ENCODE measurements at regions not wholly inside any gene's neighbourhood (a gene's known extent, or its start where the extent isn't known, plus 50 kb on each side); places are given as distances from the start of the nearest gene placed in this dataset.

- no peak for DNase-seq
Measured at GRCh38 chr5:73395256-73395655, 53.3 kb downstream of the FOXD1 start.

- DNase-seq = no peak
Measured at GRCh38 chr5:73394610-73395009, 54.0 kb downstream of the FOXD1 start.

- DNase-seq = no peak
Measured at GRCh38 chr5:73393611-73394489, 54.7 kb downstream of the FOXD1 start.

- no peak for DNase-seq
Measured at GRCh38 chr5:73392775-73393174, 55.8 kb downstream of the FOXD1 start.

- DNase-seq = no peak
Measured at GRCh38 chr5:73391441-73391881, 57.1 kb downstream of the FOXD1 start.

GRCh38 chr5:73390972-73391371 is 57.6 kb downstream of the FOXD1 start:
- no peak for DNase-seq

- no peak for DNase-seq
Measured at GRCh38 chr5:73388740-73389139, 59.8 kb downstream of the FOXD1 start.

- no peak for DNase-seq
Measured at GRCh38 chr5:73388306-73388684, 60.3 kb downstream of the FOXD1 start.

- DNase-seq = peak in 1 of 4 experiments; percentile 4
Measured at GRCh38 chr5:73387601-73388305, 60.8 kb downstream of the FOXD1 start.

- no peak for DNase-seq
Measured at GRCh38 chr5:73387149-73387591, 61.4 kb downstream of the FOXD1 start.

GRCh38 chr5:73384861-73385260 is 63.7 kb downstream of the FOXD1 start:
- no peak for DNase-seq

- DNase-seq = no peak
Measured at GRCh38 chr5:73382401-73382740, 66.2 kb downstream of the FOXD1 start.

- no peak for DNase-seq
Measured at GRCh38 chr5:73381590-73382400, 66.8 kb downstream of the FOXD1 start.

GRCh38 chr5:73380710-73381589 is 67.6 kb downstream of the FOXD1 start:
- DNase-seq = no peak

GRCh38 chr5:73380041-73380440 is 68.5 kb downstream of the FOXD1 start:
- DNase-seq = no peak

- no peak for DNase-seq
Measured at GRCh38 chr5:73379435-73379834, 69.1 kb downstream of the FOXD1 start.

GRCh38 chr5:73378765-73379164 is 69.8 kb downstream of the FOXD1 start:
- no peak for DNase-seq

- no peak for DNase-seq
Measured at GRCh38 chr5:73378070-73378469, 70.5 kb downstream of the FOXD1 start.

GRCh38 chr5:73376618-73377170 is 71.9 kb downstream of the FOXD1 start:
- no peak for DNase-seq

GRCh38 chr5:73375949-73376348 is 72.6 kb downstream of the FOXD1 start:
- DNase-seq = no peak

- no peak for DNase-seq
Measured at GRCh38 chr5:73375191-73375545, 73.4 kb downstream of the FOXD1 start.
